HG02973 (cell line): ENCODE measurements at regions not wholly inside any gene's neighbourhood (a gene's known extent, or its start where the extent isn't known, plus 50 kb on each side); places are given as distances from the start of the nearest gene placed in this dataset.

Source experiments
- ATAC-seq: cut with Tn5 transposase; IDR thresholded peaks from one replicate; pipeline ENCODE4 v1.9.1; 2021; ENCODE audit warnings: moderate library complexity; ENCODE audit not compliant: unreplicated experiment

- ATAC-seq = no peak
Observed at GRCh38 chr1:163013826-163014600, 55.1 kb upstream of the RGS4 start.

GRCh38 chr1:163006051-163006834 lies 62.9 kb upstream of the RGS4 start:
- no peak for ATAC-seq

- no peak for ATAC-seq
Observed at GRCh38 chr1:162997499-162998285, 71.5 kb upstream of the RGS4 start.

DNA sequence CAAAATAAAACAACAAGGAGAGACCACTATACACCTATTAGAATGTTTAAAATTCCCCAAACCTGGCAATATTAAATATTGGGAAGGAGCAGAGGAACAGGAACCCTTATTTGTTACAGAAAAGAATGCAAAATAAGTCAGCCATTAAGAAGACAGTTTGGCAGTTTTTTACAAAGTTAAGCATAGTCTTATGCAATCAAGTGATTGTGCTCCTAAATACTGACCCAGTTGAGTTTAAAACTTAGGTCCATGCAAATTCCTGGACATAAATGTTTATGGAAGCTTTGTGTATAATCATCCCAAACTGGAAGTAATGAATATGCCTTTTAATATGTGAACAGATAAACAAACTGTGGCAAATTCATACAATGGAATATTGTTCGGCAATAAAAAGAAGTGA lies 72.9 kb upstream of the RGS4 start:
- no peak for ATAC-seq

DNA sequence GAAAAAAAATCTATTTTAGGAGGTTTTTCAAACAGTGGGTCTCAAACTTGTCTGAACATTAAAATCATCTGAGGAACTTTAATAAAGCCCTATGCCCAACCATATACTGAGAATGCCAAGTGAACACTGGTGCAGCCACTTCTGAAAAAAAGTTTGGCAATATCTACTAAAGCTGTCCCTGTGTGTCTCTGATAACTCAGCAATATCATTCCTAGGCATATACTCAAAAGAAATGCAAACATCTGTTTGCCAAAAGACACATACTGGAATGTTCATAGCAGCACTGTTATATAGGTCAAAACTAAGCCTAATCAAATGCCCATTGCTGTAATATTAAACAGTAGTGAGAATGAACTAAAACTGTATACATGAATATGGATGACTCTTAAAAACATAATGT lies 74.2 kb upstream of the RGS4 start:
- ATAC-seq = no peak

DNA sequence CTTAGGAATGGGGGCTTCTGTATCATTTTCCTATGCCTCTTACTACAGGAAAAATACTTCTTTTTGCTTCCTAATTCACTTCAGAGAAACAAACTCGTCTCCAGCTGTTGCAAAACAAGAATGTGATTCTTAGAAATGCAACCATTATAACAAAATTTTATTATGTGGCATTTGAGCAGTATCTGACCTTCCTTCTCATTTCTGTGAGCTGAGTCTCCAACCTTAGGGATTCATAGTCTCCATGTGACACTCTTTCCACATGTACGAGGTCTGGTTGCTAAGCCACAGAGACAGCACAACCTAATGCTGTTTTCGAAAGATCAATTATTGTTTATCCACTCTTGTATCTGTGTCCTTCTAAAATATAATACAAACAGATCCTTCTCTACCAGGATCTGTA lies 75.3 kb upstream of the RGS4 start:
- ATAC-seq = no peak

DNA sequence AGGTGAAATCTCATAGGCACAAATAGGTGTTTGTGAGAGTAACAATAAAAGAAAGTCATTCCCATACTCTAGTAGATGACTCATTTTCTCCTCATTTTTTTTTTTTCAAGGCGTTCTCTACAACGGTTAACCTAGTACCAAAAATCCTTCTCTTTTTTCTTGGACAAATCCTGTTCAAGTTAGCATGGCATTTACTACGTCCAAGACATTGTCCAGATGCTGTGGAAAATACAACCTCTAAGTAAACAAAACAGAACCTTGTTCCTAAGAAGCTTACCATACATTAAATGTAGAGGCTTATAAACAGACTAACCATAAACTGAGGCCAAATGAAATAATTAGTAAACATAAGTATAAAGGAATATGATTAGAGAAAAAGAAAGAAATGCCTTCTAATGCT lies 76.2 kb upstream of the RGS4 start:
- no peak for ATAC-seq

GRCh38 chr1:162991444-162991843 lies 77.7 kb upstream of the RGS4 start:
- ATAC-seq = no peak

GRCh38 chr1:162990665-162991064 lies 78.5 kb upstream of the RGS4 start:
- ATAC-seq = no peak

DNA sequence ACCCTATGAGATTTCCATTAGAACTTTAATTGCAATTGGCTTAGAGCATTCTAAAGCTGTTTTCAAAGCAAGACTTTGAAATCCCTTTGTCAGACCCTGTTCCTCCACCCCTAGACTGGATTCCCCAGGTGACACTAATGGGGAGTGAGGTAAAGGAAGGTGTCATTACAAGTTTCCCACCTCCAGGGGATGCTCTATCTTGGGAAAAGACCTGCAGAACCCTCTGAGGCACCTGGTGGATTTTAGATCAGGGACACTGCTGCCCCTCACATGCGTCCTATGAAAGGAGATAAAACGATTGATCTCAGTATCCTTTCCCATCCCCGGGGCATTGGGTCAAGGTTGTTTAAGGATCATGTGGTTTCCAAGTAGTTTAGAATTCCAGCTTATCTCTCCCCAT lies 80.3 kb upstream of the RGS4 start:
- no peak for ATAC-seq

- no peak for ATAC-seq
Observed at GRCh38 chr1:162987866-162988265, 81.3 kb upstream of the RGS4 start.

- no peak for ATAC-seq
Observed at GRCh38 chr1:162985816-162986435, 83.2 kb upstream of the RGS4 start.

DNA sequence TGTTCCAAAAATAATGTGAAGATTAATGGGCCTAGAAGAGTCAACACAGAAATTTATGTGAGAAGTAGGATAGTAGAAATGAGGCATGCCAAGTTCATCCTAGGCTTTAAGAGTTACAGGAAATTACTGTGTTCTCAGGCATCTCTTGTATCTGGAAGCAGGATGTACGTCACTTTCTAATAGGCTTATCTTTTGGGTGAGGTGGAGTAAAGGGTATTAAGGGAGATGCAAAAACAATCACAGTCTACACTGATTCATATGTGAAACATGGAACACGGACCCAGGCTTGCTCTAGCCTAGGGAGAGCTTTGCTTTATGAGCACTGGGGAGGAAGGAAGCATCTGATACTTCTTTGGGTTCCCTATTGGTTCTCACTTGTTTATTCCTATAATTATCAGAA lies 84.5 kb upstream of the RGS4 start:
- no peak for ATAC-seq

GRCh38 chr1:162983671-162984425 lies 85.3 kb upstream of the RGS4 start:
- ATAC-seq = no peak

GRCh38 chr1:162982364-162982763 lies 86.8 kb upstream of the RGS4 start:
- no peak for ATAC-seq

GRCh38 chr1:162977944-162978568 lies 91.1 kb upstream of the RGS4 start:
- ATAC-seq = no peak

GRCh38 chr1:162976628-162977027 lies 92.5 kb upstream of the RGS4 start:
- ATAC-seq = no peak

GRCh38 chr1:162974810-162975209 lies 94.4 kb upstream of the RGS4 start:
- no peak for ATAC-seq

- ATAC-seq = no peak
Observed at GRCh38 chr1:162973381-162973795, 95.8 kb upstream of the RGS4 start.

DNA sequence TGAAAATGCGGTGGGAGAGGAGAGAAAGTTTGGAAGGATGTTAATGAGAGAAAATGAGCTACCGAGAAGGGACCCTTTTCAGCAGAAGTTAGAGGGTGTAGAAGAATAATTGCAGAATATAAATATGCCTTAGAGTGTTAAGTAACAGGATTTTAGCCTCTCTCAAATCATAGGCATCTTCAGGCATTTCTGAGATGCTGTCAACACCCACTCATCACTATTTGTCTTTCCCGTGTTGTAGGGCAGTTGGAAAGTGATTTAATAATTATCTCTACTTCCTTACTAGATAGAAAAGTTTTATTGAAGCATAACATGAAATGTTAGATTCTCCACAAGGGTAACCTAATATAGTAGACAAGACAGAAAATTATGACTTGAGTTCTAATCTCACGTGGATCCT lies 96.4 kb upstream of the RGS4 start:
- no peak for ATAC-seq
